Mesothelial cell of epicardium (in vitro differentiated cells): ENCODE measurements at regions not wholly inside any gene's neighbourhood (a gene's known extent, or its start where the extent isn't known, plus 50 kb on each side); places are given as distances from the start of the nearest gene placed in this dataset.

ENCODE experiments used
- DNase-seq, 2 experiments: peaks; one replicate each; pipeline ENCODE4 v3.0.0; 2021; ENCODE audit warnings: low spot score in 2 of 2; ENCODE audit not compliant: unreplicated experiment in 2 of 2
- H3K27ac Mint-ChIP-seq: 2 replicates; pipeline ENCODE4 v1.8.0; 2021; ENCODE audit warnings: mixed read lengths
- H3K27me3 Mint-ChIP-seq: 2 replicates; pipeline ENCODE4 v1.8.0; 2021; ENCODE audit warnings: low read depth, mixed read lengths
- H3K36me3 Mint-ChIP-seq: 2 replicates; pipeline ENCODE4 v1.8.0; 2021; ENCODE audit warnings: mixed read lengths
- H3K4me1 Mint-ChIP-seq: 2 replicates; pipeline ENCODE4 v1.8.0; 2021; ENCODE audit warnings: mixed read lengths
- H3K4me3 Mint-ChIP-seq: 2 replicates; pipeline ENCODE4 v1.8.0; 2021; ENCODE audit warnings: mild to moderate bottlenecking, moderate library complexity, mixed read lengths
- H3K9me3 Mint-ChIP-seq: 2 replicates; pipeline ENCODE4 v1.8.0; 2021; ENCODE audit warnings: mixed read lengths
- TF ChIP-seq, protein P1 (sequence below): fragments of 200-600 bp; sonication (generic); IDR thresholded peaks from one replicate; pipeline ENCODE4 v1.5.0; 2021; ENCODE audit warnings: antibody characterized with exemption; ENCODE audit not compliant: unreplicated experiment

DNA sequence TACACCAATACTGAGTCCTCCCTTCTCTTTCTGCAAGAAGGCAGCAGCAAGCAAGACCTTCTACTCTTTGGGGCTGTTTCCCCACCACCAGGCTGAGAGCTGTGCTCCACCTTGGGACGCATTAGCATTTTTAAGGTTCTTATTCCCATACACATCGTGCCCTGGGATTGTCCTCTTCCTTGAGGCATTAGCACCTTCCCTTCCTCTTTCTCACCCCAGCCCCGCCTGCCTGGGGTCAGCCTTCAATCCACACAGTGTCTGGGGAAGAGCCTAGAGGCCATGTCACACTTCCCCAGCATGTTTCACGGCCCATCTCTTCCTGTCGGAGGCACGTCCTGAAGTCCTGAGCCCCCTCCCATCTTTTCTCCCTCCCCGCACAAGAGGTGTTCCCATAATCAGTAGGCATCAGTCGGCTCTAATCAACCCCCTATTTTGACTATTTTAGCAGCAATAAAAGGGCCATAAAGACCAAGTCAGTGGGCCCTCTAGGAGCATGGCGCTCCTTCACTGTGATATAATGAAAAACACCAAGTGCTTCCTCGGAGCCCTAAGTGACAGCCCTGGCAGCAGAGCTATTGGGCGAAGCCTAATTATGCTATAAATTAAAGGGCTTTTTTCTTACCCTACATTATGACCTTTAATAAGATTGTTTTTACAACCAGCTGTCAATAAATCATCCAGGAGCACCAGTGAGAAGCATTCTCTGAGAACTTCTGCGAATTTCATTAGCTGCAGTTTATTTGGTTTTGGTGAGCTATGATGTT is 55.0 kb upstream of the PKDCC start:
- DNase-seq, result no peak
- TF ChIP-seq, protein P1, sequence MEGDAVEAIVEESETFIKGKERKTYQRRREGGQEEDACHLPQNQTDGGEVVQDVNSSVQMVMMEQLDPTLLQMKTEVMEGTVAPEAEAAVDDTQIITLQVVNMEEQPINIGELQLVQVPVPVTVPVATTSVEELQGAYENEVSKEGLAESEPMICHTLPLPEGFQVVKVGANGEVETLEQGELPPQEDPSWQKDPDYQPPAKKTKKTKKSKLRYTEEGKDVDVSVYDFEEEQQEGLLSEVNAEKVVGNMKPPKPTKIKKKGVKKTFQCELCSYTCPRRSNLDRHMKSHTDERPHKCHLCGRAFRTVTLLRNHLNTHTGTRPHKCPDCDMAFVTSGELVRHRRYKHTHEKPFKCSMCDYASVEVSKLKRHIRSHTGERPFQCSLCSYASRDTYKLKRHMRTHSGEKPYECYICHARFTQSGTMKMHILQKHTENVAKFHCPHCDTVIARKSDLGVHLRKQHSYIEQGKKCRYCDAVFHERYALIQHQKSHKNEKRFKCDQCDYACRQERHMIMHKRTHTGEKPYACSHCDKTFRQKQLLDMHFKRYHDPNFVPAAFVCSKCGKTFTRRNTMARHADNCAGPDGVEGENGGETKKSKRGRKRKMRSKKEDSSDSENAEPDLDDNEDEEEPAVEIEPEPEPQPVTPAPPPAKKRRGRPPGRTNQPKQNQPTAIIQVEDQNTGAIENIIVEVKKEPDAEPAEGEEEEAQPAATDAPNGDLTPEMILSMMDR, result no peak
- Mint-ChIP-seq H3K4me3 (no peak overlapping the region), H3K27me3 (no peaks in the 10 kb centered on the region), H3K27ac (peak overlapping the region; percentile 45), H3K36me3 (no peaks in the 10 kb centered on the region), H3K4me1 (peaks cover 51% of the 10 kb centered on the region), H3K9me3 (no peaks in the 10 kb centered on the region)

DNA sequence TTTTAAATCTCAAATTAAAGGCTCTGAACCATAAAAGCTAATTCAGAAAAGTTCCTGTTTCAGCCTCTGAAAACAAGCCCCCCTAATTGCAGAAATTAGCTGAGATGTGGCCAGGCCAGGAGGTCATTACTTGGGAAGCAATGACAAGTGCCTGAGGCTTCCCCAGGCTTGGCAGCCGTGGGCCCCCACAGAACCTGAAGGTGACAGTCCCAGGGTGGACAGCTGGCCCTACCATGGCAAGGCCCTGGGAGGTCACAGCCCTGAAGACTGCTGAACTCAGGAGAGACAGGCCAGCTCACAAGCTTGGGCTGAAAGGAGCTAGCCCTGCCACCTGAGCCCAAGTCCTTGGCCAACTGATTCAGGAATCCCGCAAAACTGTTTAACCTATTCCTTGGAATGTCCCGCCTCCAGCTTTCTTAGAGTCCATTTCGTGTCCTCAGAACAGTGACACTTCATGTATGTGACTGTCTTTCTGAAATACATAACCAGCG is 54.3 kb upstream of the PKDCC start:
- H3K27me3 Mint-ChIP-seq, result no peaks in the 10 kb centered on the region
- no peaks in the 10 kb centered on the region for H3K9me3 Mint-ChIP-seq
- peaks cover 57% of the 10 kb centered on the region for H3K4me1 Mint-ChIP-seq
- TF ChIP-seq, protein P1, result no peak
- no peaks in the 10 kb centered on the region for H3K36me3 Mint-ChIP-seq
- no peak for DNase-seq
- H3K27ac Mint-ChIP-seq, result no peak overlapping the region
- H3K4me3 Mint-ChIP-seq, result no peak overlapping the region

DNA sequence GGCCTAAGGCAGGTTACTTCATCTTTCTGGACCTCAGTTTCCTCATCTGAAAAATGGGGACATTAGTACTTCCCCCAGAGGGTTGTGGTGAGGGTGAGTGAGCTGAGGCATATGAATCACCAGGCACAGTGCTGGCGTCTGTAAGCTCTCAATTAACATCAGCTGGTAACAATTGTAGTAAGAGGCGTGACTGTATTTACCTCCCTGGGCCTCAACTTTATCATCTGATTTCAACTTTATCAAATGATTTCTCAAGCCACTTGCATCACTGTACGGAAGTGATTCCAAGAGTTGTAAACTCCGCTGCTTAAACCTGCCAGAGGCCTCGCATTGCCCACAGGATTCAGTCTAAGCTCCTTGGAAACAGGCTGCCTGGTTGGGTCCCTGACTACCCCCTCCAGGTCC is 53.6 kb upstream of the PKDCC start:
- Mint-ChIP-seq H3K36me3 (no peaks in the 10 kb centered on the region), H3K27ac (no peak overlapping the region), H3K4me1 (peaks cover 60% of the 10 kb centered on the region), H3K9me3 (no peaks in the 10 kb centered on the region), H3K4me3 (no peak overlapping the region), H3K27me3 (no peaks in the 10 kb centered on the region)
- TF ChIP-seq, protein P1, result no peak
- no peak for DNase-seq

DNA sequence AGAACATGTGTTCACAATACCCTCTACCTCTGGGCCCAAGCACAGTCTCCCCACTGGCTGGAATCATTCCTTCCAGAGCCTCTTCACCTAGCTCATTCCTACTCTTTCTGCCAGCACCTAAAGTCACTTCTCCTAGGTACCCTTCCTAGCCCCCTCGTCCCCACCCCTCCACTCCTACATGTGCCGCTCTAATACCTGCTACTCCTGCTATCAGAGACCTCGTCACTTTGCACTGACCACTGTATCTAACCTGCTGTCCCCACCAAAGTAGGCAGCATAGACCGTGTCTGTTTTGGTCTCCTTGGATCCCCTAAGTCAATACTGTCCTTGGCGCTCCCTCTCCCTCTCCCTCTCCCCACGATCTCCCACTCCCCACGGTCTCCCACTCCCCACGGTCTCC is 53.2 kb upstream of the PKDCC start:
- no peak overlapping the region for H3K4me3 Mint-ChIP-seq
- TF ChIP-seq, protein P1, result no peak
- H3K36me3 Mint-ChIP-seq, result no peaks in the 10 kb centered on the region
- H3K9me3 Mint-ChIP-seq, result no peaks in the 10 kb centered on the region
- no peak overlapping the region for H3K27ac Mint-ChIP-seq
- no peak for DNase-seq
- H3K27me3 Mint-ChIP-seq, result no peaks in the 10 kb centered on the region
- peaks cover 56% of the 10 kb centered on the region for H3K4me1 Mint-ChIP-seq

DNA sequence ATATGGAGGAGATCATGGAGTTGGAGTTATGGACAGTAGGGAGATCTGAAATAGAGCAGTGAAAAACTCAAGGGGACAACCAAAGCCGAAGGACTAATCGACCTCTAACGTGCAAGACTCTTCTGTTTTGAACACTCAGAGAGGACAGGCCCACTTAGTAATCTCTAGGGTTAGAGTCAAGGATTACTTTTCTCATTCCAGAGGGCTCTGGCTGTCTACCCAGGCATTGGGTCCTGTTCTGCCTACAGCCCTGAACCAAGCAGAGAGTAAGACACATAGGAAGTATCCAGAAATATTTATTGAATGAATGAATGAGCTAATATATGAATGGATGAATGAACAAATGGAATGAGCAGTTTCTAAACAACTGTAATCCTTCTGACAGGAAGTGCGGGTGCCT is 50.3 kb upstream of the PKDCC start:
- Mint-ChIP-seq H3K27me3 (no peaks in the 10 kb centered on the region), H3K4me3 (no peak overlapping the region), H3K27ac (peak overlapping the region; percentile 83), H3K9me3 (no peaks in the 10 kb centered on the region), H3K4me1 (peaks cover 50% of the 10 kb centered on the region), H3K36me3 (no peaks in the 10 kb centered on the region)
- TF ChIP-seq, protein P1, result no peak
- DNase-seq, result no peak
